ENCODE measurements at regions not wholly inside any gene's neighbourhood (a gene's known extent, or its start where the extent isn't known, plus 50 kb on each side); places are given as distances from the start of the nearest gene placed in this dataset.
"Not testable (repeated sequence)": the region's sequence is repeated elsewhere in the genome, so short reads cannot be mapped to it uniquely, and the experiment has no call there.

DNA sequence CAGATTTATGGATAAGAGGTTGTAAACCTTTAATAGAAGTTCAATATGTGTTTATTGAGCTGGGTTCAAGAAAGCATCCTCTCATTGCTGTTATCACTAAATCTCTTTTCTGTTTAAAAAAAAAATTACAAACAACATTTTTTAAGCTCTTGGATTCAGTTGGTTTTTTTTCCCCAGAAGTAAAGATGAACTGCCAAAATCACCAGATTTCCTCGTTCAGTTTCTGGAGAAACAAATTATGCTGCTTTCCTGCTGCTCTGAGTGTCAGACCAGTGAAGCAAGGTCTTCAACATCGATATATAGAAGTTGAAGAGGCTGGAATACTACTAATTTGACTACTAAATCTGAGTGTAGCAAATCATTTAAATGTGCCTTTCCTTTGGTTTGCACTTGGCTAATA, 352.1 kb upstream of the IRAK1BP1 start:
- no peak for DNase-seq

DNA sequence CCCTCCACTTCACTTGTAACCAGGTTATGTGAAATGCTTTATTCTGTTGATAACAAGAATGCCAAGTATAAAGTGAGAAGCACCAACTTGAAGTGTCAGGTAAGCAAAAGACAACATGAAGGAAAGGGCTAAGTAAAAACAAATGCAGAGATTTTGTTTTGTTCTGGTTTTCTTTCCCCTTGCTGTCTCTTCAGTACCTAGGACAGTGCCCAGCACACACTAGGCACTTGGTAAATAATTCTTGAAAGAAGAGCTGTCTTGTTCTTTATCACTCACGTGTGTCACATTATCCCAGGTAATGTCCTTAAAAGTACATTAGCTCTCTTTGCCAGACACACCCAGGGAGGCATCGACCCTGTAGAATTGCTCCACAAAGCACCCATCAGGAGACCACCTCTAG, 350.0 kb upstream of the IRAK1BP1 start:
- DNase-seq: no peak

GRCh38 chr6:78523622-78524021, 343.7 kb upstream of the IRAK1BP1 start:
- DNase-seq: no peak

GRCh38 chr6:78525976-78526375, 341.4 kb upstream of the IRAK1BP1 start:
- no peak for DNase-seq

GRCh38 chr6:78526432-78526831, 340.9 kb upstream of the IRAK1BP1 start:
- no peak for DNase-seq

DNA sequence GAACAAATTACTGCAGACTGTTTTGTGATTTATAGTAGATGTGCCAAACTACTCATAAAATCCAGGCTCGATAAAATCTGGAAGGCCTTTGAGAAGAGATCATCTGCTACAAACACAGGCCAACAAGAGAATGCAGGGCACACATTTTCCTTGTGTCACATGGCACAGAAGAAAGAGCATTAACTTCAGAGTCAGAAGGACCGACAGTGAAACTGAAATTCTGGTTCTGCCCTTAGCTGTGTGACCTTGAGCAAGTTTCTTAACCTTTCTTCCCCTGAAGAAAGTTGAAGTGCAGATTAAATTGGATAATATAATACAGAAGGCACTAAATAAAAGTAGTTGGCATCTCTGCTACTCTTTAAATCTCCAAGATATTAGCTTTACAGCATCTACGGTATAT, 338.4 kb upstream of the IRAK1BP1 start:
- no peak for DNase-seq

DNA sequence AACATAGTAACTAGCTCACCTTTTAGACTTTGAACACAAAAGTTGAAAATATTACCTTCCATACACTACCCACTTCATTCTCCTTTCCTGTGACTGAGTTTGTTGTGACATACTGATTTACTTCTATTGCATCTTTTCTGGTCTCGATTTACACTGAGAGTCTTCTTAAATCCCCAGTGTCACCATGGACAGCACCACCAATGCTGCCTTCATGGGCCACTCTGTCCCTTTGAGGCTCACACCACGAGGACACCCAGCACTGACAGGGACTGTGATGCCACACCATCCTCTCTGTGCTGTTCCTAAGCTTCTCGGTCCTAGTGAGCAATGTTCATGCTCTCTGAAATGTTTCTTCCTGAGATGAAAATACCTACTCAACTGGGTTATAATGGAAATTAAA, 337.1 kb upstream of the IRAK1BP1 start:
- no peak for DNase-seq

DNA sequence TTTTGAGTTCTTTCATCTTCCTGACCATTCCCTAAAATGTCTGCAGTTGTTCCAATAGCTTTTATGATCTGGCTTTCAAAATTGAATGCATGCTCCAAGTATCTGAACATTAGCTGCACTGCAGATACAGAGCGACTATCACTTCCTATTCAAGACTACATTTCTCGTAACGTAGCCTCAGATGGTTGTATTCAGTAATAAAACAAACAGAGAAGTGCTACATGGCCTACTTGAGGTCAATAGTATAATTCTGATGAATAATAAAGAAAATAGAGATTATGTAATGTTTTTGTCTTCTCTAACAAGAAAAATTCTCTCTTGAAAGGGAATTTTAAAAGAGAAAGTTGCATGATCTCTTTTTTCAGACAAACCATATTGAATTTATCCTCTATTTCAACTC, 333.9 kb upstream of the IRAK1BP1 start:
- no peak for DNase-seq

DNA sequence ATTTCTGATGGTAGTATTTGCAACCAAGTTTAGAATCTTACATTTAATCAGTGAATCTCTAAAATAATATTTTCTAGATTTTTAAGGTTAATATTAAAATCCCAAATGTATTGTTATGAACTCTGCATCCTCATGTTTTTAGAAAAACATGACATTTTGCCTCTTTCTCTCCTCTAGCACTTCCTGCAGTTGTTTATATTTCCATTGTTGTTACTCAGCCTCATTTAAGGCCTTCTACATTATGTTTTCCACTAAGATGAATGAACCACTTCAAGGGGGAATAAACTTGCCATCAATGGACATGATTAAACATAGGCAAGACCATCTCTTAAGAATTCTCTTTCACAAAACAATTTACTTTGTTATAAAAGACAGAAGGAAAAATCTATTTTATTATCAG, 333.5 kb upstream of the IRAK1BP1 start:
- DNase-seq: no peak

DNA sequence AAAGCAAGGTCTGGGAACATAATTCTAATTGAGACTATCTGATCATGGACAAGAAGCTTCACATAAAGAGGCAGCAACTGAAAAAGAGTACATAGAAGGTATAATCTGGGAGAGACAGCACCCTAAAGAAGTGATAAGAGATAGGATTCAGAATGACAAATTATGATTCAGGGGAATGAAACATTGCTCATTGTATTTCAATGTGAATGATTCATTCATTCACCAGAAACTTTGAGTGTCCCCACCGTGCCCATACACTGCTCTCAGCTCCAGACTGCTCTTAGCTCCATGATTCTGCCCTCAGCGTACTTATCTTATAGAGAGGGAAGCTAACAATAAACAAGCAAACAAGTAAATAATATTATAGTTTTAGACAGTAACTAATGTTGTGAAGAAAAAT, 329.3 kb upstream of the IRAK1BP1 start:
- no peak for DNase-seq

DNA sequence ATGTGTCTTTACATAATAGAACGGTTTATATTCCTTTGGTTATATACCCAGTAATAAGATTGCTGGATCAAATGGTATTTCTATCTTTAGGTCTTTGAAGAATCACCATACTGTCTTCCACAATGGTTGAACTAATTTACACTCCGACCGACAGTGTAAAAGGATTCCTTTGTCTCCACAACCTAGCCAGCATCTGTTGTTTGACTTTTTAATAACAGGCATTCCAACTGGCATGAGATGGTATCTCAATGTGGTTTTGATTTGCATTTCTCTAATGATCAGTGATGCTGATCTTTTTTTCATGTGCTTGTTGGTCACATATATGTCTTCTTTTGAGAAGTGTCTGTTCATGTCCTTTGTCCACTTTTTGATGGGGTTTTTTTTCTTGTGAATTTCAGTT, 319.7 kb upstream of the IRAK1BP1 start:
- not testable (repeated sequence) for DNase-seq

GRCh38 chr6:78551361-78551760, 316.0 kb upstream of the IRAK1BP1 start:
- DNase-seq: no peak

- no peak for DNase-seq
Observed at GRCh38 chr6:78552435-78552834, 314.9 kb upstream of the IRAK1BP1 start.

DNA sequence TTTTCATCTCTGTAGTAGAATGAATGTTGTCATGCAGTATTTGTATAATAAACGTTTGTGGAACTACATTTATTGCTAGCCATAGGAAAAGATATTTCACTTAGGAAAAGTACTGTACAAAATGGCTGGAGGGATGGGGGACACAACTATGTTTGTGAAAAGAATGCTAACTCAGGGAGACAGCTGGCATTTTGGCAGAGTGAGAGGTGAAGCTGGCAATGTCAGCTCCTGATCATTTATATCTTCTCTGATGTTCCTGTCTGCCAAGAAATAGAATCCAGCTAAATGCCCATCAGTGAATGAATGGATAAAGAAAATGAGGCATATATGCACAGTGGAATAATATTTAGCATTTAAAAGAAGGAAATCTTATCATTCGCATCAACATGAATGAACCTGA, 313.0 kb upstream of the IRAK1BP1 start:
- no peak for DNase-seq

GRCh38 chr6:78559056-78559455, 308.3 kb upstream of the IRAK1BP1 start:
- no peak for DNase-seq

- no peak for DNase-seq
Observed at GRCh38 chr6:78561015-78561414, 306.3 kb upstream of the IRAK1BP1 start.

- no peak for DNase-seq
Observed at GRCh38 chr6:78565997-78566396, 301.4 kb upstream of the IRAK1BP1 start.

DNA sequence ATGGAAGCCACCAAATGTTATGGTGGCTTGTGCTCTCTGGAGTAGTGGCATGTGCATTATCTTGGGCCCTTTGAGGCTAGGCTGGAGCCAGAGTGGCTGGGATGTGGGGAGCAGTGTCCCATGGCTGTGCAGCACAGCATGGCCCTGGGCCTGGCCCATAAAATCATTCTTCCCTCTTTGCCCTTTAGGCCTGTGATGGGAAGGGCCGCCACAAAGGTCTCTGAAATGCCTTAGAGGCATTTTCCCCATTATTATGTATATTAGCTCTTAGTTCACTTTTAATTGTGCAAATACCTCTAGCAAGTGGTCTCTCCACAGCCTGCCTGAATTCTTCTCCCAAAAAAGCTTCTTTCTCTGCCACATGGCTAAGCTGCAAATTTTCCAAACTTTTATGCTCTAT, 297.3 kb upstream of the IRAK1BP1 start:
- DNase-seq: no peak

GRCh38 chr6:78577585-78577984, 289.8 kb upstream of the IRAK1BP1 start:
- no peak for DNase-seq

- no peak for DNase-seq
Observed at GRCh38 chr6:78578430-78578829, 288.9 kb upstream of the IRAK1BP1 start.

- no peak for DNase-seq
Observed at GRCh38 chr6:78580923-78581322, 286.4 kb upstream of the IRAK1BP1 start.

DNA sequence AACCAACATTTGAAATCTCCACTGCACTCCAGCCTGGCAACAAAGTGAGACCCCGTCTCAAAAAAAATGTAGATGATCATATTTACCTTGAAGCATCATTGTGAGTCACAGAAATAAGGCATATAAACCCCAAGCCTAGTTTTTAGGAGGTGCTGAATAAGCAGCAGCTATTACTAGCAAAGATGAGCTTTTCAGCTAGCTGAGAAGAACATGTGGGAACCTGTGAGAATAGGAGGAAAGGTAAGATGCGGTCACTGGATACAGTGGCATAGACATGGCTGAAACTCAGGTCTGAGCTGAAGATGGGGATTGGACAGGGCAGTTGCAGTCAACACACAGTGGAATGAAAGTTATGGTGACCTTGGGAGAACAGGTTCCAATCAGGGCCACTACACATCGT, 284.3 kb upstream of the IRAK1BP1 start:
- DNase-seq: no peak

- no peak for DNase-seq
Observed at GRCh38 chr6:78589436-78589835, 277.9 kb upstream of the IRAK1BP1 start.

GRCh38 chr6:78593898-78594667, 273.3 kb upstream of the IRAK1BP1 start:
- DNase-seq: no peak

DNA sequence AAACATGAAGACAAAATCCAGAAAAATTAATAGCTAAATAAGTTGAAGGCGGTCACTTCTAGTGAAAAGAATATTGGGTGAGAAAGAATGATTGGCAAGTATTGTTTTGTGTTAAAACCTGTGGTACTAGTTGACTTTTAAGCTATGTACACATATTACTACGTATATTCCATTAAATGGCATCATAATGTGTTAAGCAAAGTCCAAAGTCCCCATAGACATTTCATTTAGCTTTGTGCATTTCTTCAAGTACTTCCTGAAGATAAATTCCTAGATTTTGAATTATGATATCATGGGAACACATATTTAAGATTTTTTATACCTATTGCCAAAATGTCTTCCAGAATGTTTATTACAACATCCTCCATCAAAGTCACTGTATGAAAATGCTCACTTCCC, 272.7 kb upstream of the IRAK1BP1 start:
- DNase-seq: no peak
